ENCODE measurements at regions not wholly inside any gene's neighbourhood (a gene's known extent, or its start where the extent isn't known, plus 50 kb on each side); places are given as distances from the start of the nearest gene placed in this dataset.

DNA sequence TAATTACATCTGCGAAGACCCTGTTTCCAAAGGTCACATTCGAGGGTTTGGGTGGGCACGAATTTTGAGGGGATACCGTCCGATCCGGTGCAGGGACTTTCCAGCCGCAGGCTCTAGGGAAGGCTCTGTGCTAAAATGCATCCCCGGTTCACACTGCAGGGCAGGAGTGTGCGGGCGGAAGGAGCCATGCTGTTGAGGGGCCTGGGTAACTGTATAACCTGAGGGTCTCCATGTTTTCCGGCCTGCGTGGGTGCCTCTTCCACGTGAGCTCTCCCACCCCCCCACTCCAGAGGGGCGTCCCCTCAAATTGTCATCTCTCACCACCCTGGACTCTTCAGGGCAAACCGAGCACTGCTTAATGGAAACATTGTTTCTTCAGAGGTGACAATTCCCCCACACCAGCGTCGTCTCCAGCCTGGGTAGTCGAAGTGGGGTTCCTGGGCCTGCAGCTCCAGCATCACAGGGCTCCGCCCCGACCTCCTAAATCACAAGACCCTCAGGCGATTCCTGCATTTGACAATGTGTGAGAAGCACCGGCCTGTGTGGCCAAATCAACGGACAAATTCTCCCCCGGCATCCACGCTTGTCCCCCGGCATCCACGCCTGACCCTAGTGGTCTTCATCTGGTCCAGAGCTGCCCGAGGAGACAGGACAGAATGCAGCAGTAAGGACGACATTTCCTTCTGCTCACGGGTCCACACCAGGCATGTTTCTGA lies 51.2 kb downstream of the FOXL3 start:
- DNase-seq = no peak

DNA sequence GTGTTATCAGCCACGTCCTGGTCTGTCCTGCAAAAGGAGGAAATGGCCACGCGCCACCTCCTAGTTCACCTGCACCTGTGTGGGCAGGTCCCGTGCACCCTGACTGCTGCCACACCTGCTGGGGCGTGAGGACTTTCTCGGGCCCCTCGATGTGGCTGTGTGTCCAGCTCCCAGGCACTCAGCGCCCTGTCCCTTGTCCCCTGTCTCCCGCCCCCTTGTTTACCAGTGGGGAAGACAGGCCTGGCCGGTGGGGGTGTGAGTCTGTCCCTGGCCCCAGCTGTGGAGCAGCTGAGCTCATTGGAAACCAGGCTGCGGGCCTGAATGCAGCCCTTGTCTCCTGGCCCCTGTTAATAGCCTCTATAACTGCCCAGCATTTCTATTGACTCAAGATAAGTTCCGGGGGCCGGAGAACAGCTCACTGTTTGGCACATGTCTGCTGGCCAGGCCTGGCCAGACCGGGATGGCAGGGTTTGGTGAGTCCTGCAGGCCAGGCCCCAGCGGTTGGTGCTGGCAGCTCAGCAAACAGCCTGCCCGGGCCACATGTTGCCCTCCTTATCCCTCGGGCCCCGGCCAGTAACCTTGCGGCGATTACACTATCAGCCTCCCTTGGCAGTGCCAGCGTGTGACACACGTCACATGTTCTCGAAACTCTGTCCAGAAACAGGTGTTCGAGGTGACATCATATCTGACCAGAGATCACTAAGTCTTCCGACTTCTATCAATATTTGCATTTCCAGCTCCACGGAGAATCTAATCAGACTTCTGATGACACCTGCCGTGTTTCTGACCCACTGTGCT lies 52.1 kb downstream of the FOXL3 start:
- peak; percentile 68 for DNase-seq

DNA sequence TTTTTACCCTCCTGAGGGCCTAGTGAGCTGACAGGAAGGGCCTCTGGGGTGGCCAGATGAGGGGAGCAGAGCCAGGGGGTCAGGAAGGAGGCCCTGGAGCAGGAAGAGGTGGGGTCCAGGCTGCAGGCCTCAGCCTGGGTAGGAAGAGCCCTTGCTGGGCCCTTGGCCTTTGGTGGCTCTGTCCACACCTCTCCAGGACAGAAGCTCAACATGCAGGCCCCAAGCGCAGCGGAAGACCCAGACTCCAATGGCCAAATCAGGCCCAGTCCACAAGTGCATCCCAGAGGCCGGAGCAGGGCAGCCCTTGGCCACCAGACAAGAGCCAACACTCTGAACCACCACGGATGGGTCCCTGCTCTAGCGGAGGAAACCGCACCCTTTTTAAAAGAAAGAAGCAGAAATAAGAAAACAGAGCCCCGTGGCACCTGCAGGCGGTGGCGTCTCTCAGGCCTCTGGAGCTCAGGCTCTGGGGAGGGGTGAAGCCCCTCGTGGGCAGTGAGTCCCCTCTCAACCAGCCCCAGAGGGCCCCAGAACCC lies 52.8 kb downstream of the FOXL3 start:
- DNase-seq = no peak

DNA sequence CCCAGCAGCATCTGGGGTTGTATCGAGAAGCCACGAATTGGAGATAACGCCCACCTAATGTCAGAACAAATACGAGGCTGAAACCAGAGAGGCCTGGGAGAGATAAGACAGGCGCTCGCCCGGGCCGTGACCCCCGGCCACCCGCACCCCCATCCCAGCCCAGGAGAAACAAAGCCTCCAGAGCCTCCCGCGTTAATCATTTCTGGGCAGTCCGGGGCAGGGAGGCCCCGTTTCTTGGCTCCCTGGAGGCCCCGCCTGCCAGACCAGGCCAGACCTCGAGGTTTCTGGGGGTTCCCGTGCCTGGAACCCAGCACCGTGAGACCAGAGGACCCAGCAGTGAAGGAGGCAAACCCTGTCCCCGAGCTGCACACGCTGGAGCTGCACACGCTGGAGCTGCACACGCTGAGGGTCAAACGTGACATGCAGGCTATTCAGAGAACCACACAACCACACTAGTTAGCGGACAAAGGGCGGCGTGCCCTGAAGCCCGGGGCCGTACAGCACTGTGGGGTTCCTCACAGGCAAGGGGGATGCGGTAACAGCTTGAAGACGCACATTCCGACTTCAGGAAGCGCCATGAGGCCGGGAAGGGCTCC lies 53.4 kb downstream of the FOXL3 start:
- no peak for DNase-seq

DNA sequence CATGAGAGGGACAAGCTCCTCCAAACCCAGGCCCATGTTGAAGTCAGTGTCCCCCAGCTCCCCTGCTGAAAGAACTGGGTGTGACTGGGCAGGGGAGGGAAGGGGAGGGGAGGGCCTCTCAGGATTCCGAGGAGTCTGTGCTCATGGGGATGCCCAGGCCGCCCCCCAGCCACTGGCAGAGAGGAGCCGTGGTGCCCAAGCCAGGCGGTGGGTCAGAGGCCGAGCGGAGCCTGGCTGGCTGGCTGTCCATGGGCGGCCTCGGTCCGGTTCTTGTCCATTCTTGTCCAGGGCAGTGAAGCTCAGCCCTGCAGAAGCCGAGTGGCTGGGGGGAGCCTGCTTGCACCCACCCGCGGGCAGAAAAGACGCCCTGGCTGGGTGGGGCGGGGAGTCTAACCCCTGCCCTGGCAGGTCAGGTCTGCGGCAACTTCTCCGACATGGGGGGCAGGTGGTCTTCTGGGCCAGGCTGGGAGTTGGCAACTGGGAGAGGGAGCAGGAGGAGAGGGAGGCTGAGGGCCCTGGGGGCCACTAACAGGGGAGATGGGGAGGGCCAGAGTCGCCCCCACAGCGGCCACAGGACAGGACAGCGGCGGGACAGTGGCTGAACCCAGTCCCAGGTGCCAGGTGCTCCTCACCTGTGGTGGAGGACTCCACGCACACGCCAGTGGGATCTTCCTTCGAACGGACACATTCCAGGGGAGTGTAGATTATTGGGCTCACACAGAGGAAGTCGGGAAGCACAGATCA lies 54.1 kb downstream of the FOXL3 start:
- DNase-seq = no peak

DNA sequence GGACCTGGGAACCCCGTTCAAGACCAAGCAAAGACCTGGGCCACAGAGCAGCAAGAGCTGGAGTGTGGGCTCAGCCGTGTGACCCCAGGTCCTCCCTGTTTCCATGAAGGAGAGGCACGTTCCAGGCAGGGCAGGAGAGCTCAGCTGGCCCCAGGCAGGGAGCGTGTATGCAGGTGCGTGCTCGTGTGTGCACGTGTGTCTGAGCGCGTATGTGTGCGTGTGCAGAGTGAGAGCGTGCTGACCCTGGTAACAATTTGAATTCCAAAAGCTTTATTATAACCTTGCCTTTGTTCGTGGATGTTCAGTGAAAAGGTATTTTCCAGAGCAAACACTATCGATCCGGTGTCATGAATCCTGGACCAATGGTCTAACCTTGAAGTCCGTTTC lies 54.6 kb downstream of the FOXL3 start:
- no peak for DNase-seq

DNA sequence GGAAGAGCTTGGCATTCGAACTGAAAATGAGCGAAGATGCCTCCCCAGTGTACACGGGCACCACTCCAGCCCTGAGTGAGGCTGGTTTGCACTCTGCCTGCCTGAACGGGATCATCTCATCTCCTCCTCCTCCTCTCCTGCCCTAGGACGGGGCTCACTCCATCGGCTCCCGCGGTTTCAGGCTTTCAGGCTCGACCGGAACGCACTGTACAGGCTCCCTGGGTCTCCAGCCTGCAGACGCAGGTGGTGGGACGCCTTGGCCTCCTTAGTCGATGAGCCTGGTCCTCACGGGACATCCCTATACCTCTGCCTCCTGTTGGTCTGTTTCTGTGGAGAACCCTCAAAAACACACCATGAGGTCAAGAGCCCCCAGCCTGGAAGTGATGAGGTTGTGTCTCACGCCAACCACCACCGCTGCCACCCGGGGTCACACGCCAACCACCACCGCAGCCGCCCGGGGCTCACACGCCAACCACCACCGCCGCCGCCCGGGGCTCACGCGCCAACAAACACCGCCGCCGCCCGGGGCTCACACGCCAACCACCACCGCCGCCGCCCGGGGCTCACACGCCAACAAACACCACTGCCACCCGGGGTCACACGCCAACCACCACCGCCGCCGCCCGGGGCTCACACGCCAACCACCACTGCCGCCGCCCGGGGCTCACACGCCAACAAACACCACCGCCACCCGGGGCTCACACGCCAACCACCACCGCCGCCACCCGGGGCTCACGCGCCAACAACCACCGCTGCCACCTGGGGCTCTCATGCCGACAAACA lies 56.3 kb downstream of the FOXL3 start:
- no peak for DNase-seq

DNA sequence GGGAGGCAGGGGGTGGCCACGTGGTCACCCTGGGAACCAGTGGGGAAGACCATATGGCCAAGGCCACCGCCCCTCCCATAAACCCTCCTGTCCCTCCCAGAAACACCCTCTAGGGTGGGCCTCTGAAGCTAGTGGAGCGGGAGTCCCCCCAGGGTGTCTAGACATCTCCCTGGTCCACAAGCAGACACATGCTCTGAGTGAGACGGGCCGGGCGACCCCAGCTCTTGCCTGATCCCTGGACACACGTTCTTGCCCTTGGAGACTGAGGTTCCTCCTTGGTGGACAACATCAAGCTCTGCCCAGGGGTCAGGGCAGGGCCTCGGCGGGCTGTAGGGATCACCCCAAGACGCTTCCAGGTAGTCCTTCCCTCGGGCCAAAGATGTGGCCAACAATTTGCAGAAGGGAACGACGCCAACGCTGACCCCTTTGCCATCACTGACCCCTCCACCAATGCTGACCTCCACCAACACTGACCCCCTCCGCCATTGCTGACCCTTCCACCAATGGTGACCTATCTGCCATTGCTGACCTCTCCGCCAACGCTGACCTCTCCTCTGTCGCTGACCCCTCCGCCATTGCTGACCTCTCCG lies 57.1 kb downstream of the FOXL3 start:
- DNase-seq = no peak

DNA sequence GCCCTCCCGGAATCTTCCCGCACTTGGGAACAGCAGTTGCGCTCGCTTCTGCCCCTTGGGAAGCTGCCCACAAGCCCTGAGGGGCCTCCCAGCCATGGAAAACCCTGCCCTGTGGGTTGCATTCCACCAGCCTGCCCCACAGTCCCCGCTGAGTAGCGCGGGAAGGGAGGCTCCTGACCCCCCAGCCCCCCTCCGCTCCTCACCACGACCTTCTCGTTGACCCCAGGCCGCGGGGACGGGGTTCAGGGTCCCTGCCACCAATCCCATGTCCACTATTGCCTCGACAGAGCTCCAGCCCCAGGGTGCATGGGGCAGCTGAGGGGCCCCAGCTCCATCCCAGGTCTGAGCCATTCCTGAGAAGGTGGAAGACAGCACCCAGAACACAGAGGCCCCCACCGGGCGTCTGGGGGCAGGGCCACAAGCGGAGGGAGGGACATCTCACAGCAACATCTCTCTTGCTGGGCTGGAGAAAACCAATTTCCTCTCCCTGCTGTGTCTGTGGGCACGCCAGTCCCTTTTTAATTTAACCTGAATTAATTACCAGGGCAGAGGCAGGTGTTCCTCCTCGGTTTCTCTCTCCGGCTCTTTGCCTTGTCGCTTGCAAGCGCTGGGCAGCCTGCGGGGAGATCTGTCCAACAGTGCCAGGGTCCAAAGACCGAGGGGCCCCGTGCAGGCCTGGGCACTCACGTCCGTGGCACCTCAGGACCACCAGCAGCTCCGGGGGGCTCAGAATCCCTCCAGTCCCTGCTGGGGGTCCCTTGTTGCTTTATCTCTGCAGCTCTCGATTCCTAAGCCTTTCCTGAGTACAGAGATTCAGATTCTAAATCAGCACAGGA lies 57.9 kb downstream of the FOXL3 start:
- DNase-seq = no peak

DNA sequence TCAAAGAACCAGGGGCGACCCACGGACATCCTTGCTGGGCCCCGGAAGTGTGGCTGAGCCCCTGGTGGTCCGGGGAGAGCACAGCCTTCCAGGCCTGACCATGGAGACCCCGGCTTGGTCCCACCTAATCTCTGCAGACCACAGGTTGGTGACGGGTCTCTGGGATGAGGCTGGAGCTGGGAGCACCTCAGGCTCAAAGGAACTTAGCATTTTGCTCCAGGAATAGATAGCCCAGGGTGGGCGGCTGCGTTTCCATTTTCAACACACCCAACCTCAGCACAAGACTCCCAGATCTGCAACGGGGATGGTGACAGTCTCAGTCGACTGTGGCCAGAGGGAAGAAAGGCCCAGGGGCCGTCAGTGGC lies 58.5 kb downstream of the FOXL3 start:
- DNase-seq = no peak

DNA sequence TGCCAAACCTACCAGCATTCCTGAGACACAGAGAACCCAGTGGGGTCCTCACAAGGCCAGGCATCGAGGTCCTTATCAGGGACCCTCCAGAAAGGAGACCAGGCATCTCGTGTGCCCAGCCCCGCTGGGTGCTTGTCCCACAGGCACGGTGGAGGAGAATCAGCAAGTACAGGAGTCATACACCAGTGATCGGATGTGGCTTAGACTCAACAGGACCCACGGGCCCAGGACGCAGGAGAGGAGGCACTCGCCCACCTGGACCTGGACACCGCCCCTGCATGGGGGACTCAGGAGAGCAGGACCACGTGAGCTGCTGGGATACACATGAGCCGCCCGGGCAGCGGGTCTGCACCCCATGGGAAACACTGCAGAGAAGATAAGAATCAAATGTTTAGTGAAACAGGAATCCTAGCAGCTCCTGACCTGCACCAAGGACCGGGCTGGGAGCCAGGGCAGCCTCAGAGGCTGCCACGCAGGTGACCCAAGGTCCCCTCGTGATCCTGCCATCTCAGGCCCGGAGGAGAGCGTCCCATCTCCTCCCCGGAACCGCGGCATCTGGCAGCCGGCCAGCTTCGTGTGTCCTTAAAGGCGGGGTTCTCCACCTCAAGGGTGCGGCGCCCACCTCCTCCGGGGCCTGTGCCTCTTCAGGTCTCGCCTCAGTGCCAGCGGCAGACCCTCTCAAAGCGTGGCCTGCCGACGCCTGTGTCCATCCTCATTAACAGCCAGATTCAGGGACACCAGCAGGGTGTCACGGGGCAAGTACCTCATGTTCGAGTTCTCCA lies 59.2 kb downstream of the FOXL3 start:
- no peak for DNase-seq

DNA sequence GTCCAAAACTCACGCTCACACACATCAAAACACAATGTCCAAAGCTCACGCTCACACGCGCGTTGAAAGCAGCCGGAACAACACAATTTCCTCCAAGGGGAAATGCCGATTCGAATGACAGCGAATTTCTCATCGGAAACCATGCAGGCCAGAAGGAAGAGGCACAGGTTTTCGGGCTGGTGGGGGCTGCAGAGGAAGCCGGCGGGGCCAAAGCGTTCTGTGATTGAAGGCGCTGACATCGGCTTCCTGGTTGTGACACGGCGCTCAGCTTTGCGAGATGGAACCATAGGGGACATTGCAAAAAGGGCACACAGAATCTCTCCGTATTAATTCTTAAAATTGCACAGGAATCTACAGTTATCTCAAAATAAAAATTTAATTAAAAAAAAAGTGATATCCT lies 61.3 kb downstream of the FOXL3 start:
- DNase-seq = no peak

DNA sequence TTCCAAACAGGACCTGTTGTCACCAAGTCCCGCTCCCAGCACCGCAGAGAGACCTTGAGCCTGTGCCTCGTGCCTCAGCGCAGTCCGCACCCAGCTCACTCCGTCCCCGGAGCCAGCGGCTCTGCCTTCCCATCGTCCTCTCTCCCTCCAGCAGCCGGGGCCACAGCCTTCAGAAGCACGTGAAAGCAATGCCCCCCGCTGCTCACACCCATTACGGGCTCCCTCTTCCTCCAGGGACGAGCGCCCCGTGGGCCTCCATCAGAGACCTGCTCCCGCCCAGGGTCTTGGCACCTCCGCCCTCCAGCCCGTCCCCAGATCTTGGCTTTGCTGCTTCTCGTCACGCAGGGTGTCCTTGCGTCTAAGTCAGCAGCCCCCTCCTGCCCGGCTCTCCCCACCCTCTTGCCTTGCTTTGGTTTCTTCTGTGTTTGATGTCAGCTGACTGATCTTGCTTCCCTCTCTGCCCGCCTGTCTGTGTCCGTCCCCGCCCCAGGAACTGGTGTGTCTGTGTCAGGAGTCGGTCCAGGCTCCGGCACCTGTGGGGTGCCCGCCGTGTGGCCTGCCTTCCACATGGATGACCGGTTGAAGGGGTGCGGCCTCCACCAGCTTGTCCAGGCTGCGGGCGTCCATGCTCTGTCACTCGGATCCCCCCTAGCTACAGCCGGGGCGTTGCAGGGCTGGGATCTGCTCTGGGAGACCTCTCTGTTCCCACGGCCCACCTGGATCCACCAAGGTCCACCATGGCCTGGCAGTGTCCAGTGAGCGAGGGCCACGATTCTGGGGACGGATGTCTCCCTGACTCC lies 61.9 kb downstream of the FOXL3 start:
- DNase-seq = no peak

DNA sequence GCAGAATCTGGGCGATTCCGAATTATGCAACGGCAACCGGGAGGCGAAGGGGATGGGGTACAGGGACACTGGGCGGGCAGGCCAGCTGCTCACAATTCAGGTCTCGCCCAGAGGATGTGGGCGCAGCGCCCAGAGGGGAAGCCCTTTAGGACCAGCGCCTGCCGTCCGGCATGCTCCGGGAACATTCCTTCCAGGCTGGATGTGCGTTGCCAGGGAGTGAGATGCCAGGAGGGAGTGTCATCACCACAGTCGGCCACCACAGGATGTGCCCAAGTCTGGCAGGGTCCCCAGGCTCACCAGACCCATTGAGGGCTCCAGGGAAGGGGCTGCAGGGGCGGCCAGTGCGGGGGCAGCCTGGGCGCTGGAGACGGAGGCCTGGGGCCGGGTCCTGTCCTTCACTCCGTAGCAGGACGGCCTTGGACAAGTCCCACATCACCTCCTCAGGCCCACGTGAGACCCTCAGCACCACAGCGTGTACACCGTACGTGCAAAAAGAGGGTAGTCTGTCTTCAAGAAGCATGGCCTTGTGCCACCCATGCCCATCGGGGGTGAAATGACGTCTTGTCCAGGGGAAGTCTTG lies 63.9 kb downstream of the FOXL3 start:
- DNase-seq = no peak

DNA sequence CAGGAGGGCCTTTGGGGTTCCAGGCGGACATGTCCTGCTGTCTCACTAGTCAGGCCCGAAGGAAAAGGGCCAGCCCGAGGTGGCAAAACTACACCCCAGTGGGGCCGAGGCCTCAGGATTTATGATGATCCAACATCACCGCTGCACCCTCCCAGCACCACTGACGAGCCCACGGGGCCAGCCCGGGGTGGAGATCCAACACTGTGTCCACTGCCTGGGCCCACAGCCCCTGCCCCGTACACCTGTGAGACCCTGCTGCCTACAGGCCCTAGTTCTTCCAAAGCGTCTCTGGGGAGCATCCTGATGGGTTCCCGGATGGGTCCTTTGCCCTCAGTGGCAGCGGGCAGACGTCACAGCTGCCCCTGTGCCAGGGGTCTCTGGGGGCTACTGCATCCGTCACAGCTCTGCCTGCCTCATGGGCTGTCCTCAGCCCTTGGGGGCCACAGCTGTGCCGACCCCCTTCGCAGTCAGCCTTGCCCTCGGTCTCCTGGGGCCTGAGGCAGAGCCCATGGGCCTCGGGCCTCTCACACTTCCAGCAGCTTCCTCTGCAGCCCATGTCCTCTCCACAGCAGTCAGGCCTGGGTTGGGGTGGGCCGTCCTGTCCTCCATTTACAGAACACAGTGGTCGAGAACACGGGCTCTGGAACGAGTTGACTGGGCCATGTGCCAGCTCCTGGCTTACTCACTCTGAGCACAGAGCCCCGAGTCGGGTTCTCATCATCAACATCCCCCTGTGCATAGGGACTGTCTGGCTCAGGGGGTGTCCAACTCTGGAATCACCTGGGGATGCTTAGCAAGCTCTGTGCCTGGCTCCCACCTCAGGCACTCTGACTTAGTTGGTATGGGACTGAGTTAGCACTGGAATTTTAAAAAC lies 64.9 kb downstream of the FOXL3 start:
- no peak for DNase-seq

DNA sequence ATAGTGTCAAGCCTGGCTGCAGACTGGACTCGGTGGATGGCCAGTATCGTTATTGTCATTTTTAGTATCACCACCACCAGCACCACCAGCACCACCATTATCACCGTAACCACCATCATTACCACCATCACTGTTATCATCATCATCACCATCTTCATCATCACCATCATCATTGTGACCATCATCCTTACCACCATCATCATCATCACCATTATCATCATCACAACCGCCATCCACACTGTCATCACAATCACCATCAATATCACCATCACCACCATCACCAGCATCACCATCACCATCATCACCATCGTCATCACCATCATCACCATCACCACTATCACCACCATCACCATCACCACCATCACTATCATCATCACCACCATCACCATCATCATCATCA lies 65.6 kb downstream of the FOXL3 start:
- no peak for DNase-seq

DNA sequence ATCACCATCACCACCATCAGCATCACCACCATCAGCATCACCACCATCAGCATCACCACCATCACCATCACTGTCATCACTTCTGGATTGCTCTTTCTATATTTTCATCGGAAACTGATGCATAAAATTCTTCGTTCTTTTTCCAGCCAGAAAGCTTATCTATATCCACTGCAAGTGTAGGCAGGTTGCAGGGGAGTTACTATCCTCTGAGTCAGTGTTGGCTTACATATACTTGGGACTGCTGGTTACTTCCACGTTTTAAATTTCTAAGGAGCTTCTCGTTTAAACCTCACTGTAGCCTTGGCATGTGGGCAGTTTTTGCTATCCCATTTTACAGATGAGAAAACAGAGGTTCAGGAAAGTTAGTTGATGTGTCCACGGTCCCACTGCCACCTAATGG lies 66.1 kb downstream of the FOXL3 start:
- no peak for DNase-seq

Measured in RPMI8226 (cell line).